Keratinocyte (primary cell): ENCODE measurements at regions not wholly inside any gene's neighbourhood (a gene's known extent, or its start where the extent isn't known, plus 50 kb on each side); places are given as distances from the start of the nearest gene placed in this dataset.

Source experiments
- EZH2 ChIP-seq: IDR thresholded peaks from one replicate; pipeline ENCODE4 v1.6.1; 2012; ENCODE audit warnings: inconsistent platforms, mild to moderate bottlenecking, low read length, moderate library complexity
- TF ChIP-seq, protein P1 (sequence below), 3 experiments: IDR thresholded peaks in 1 of 3; conservative IDR thresholded peaks in 1 of 3; optimal IDR thresholded peaks in 1 of 3; 2 replicates in 2 of 3; 3 replicates in 1 of 3; pipeline versions ENCODE3 to v1.5.1; 2011; ENCODE audit warnings: low read length in 3 of 3, mild to moderate bottlenecking in 3 of 3, moderate library complexity in 2 of 3, control low read depth in 1 of 3, inconsistent platforms in 1 of 3; ENCODE audit not compliant: insufficient read depth in 2 of 3; ENCODE audit errors: extremely low read depth in 1 of 3

DNA sequence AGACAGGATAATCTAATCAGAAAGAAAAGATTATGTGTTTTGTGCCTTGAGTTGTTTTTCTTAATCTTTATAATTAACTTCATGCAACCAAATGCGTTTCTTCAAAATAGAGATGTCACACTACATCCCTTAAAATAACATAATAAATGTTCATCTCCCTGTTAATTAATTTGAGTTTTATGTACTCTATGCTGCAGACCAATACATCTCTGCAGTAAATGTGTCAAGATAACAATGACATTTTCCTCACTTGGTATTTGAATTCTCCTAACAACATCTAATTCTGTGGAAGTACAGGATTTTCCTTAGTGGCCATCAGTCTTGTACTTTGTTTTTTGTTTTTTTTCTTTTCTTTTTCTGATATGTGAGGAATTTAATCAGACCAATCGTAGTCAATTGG is 279.2 kb upstream of the TYRP1 start:
- TF ChIP-seq, protein P1, sequence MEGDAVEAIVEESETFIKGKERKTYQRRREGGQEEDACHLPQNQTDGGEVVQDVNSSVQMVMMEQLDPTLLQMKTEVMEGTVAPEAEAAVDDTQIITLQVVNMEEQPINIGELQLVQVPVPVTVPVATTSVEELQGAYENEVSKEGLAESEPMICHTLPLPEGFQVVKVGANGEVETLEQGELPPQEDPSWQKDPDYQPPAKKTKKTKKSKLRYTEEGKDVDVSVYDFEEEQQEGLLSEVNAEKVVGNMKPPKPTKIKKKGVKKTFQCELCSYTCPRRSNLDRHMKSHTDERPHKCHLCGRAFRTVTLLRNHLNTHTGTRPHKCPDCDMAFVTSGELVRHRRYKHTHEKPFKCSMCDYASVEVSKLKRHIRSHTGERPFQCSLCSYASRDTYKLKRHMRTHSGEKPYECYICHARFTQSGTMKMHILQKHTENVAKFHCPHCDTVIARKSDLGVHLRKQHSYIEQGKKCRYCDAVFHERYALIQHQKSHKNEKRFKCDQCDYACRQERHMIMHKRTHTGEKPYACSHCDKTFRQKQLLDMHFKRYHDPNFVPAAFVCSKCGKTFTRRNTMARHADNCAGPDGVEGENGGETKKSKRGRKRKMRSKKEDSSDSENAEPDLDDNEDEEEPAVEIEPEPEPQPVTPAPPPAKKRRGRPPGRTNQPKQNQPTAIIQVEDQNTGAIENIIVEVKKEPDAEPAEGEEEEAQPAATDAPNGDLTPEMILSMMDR (optimal IDR thresholded peaks at IDR 0.05 in 1 of 3, IDR thresholded peaks at IDR 0.05 in 1 of 3, conservative IDR thresholded peaks at IDR 0.05 in 1 of 3; ENCODE audit: extremely low read depth in 1 of 3, insufficient read depth in 2 of 3, low read length in 3 of 3), result no peak
- TF ChIP-seq EZH2, result no peak
